Activated naive CD8-positive, alpha-beta T cell treated with anti-CD3 and anti-CD28 coated beads, Interleukin-2, amount 10 ng/mL, durations not matched to agents 7 days and 5 days (primary cell): ENCODE measurements at regions not wholly inside any gene's neighbourhood (a gene's known extent, or its start where the extent isn't known, plus 50 kb on each side); places are given as distances from the start of the nearest gene placed in this dataset.

Experiments
- ATAC-seq: fragments of 150-1000 bp; cut with Tn5 transposase; one replicate; pipeline ENCODE4 v1.10.0; 2021; ENCODE audit warnings: low read depth, moderate library complexity
- POLR2A ChIA-PET: fragments of 350-600 bp; sonication (Branson Sonifier 250); formaldehyde crosslinking; loops from one replicate; lab custom pipeline; 2021; ENCODE audit warnings: antibody characterized with exemption; lab: Charles Lee
- DNase-seq: peaks from one replicate; pipeline ENCODE4 v3.0.0; 2021
- H3K27ac Mint-ChIP-seq: one replicate; pipeline ENCODE4 v1.8.0; 2022; ENCODE audit warnings: mild to moderate bottlenecking, mixed read lengths
- H3K27me3 Mint-ChIP-seq: one replicate; pipeline ENCODE4 v1.8.0; 2022; ENCODE audit warnings: mild to moderate bottlenecking, moderate library complexity, mixed read lengths
- H3K36me3 Mint-ChIP-seq: one replicate; pipeline ENCODE4 v1.8.0; 2021; ENCODE audit warnings: mild to moderate bottlenecking, mixed read lengths
- H3K4me1 Mint-ChIP-seq: one replicate; pipeline ENCODE4 v1.8.0; 2021; ENCODE audit warnings: mixed read lengths
- H3K4me3 Mint-ChIP-seq: one replicate; pipeline ENCODE4 v1.8.0; 2022; ENCODE audit warnings: mild to moderate bottlenecking, moderate library complexity, mixed read lengths
- H3K9me3 Mint-ChIP-seq: one replicate; pipeline ENCODE4 v1.8.0; 2021; ENCODE audit warnings: mixed read lengths

- ATAC-seq = no peak
- no peaks in the 10 kb centered on the region for H3K4me1 Mint-ChIP-seq
- no peak for DNase-seq
- H3K9me3 Mint-ChIP-seq = peaks cover under 1% of the 10 kb centered on the region
- no peaks in the 10 kb centered on the region for H3K27me3 Mint-ChIP-seq
- H3K36me3 Mint-ChIP-seq = no peaks in the 10 kb centered on the region
- POLR2A ChIA-PET = no interaction called here
- H3K27ac Mint-ChIP-seq = no peak overlapping the region
- H3K4me3 Mint-ChIP-seq = no peak overlapping the region
Measured at GRCh38 chr18:78804206-78805030, 175.2 kb upstream of the SALL3 start.

DNA sequence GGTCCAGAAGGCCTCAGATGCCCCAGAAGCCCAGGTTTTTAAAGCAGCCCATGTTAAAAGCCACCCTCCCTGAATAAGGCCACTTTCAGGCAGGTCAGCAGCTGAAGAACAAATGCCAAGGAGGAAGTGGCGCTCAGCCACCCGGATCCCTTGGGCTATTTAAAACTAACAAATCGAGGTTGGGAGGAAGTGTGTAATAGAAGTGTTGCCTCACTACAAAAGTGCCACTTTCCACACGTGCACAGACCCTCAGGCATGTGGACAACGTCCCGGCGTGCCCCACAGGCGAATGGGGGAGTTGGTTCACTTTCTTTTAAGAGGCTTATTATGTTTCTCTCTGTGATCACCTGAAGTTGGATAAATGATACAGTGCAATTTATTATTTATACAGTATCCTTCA, 173.8 kb upstream of the SALL3 start:
- Mint-ChIP-seq H3K27ac (no peak overlapping the region), H3K4me1 (no peaks in the 10 kb centered on the region), H3K27me3 (no peaks in the 10 kb centered on the region), H3K9me3 (peaks cover 7% of the 10 kb centered on the region), H3K4me3 (no peak overlapping the region), H3K36me3 (no peaks in the 10 kb centered on the region)
- ATAC-seq (no peak), DNase-seq (no peak)
- POLR2A ChIA-PET = no interaction called here

GRCh38 chr18:78807668-78808067, 171.9 kb upstream of the SALL3 start:
- Mint-ChIP-seq H3K4me1 (no peaks in the 10 kb centered on the region), H3K4me3 (no peak overlapping the region), H3K9me3 (peaks cover 7% of the 10 kb centered on the region), H3K27ac (no peak overlapping the region), H3K27me3 (no peaks in the 10 kb centered on the region), H3K36me3 (no peaks in the 10 kb centered on the region)
- ATAC-seq = no peak
- POLR2A ChIA-PET = no interaction called here
- DNase-seq = no peak

- no peaks in the 10 kb centered on the region for H3K4me1 Mint-ChIP-seq
- no peak overlapping the region for H3K4me3 Mint-ChIP-seq
- POLR2A ChIA-PET = no interaction called here
- H3K27me3 Mint-ChIP-seq = peaks cover 9% of the 10 kb centered on the region
- no peak overlapping the region for H3K27ac Mint-ChIP-seq
- peaks cover 7% of the 10 kb centered on the region for H3K9me3 Mint-ChIP-seq
- H3K36me3 Mint-ChIP-seq = no peaks in the 10 kb centered on the region
- ATAC-seq = no peak
- no peak for DNase-seq
Measured at GRCh38 chr18:78809845-78810244, 169.8 kb upstream of the SALL3 start.

DNA sequence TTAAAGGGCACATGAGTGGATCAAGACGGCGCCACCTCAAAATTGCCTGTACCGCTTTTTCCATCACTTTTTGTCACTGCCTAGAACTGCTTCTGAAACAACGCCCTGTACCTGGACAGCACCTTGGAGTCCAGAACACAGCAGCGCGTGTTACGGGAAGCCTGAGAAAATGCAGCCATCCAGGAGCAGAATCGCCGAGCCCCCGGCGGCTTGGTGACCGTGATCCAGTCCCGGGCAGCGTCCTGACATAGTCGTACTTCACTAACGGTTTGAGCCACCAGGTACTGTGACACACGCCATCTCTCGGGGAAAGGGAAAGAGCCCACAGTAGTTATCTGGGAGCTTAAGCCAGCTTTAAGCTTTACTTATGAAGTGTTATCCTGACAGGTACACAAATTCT, 168.9 kb upstream of the SALL3 start:
- Mint-ChIP-seq H3K4me3 (no peak overlapping the region), H3K27me3 (peaks cover 14% of the 10 kb centered on the region), H3K9me3 (peaks cover 7% of the 10 kb centered on the region), H3K36me3 (no peaks in the 10 kb centered on the region), H3K4me1 (no peaks in the 10 kb centered on the region), H3K27ac (no peak overlapping the region)
- no peak for DNase-seq
- POLR2A ChIA-PET = no interaction called here
- no peak for ATAC-seq

DNA sequence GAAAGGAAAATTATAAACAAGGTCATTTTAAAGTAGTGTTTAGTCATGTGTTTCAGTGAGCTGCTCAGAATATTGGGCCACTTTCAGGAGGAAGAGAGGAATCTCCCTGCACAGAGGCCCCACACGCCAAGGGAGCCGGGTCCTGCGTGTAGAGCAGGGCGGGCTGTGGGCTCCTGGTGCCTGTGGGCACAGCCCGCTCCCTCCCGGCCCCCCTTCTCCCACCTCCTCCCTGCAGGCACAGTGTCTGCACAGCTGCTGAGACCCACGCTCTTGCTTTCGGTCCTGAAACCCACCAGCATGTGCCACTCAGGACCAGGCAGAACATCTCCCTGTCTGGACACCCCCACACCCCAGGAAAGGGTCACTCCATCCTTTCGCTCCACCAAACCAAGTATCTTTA, 167.6 kb upstream of the SALL3 start:
- H3K36me3 Mint-ChIP-seq = no peaks in the 10 kb centered on the region
- POLR2A ChIA-PET = no interaction called here
- H3K9me3 Mint-ChIP-seq = peaks cover 7% of the 10 kb centered on the region
- ATAC-seq (no peak), DNase-seq (no peak)
- no peak overlapping the region for H3K4me3 Mint-ChIP-seq
- peaks cover 18% of the 10 kb centered on the region for H3K27me3 Mint-ChIP-seq
- no peaks in the 10 kb centered on the region for H3K4me1 Mint-ChIP-seq
- no peak overlapping the region for H3K27ac Mint-ChIP-seq

DNA sequence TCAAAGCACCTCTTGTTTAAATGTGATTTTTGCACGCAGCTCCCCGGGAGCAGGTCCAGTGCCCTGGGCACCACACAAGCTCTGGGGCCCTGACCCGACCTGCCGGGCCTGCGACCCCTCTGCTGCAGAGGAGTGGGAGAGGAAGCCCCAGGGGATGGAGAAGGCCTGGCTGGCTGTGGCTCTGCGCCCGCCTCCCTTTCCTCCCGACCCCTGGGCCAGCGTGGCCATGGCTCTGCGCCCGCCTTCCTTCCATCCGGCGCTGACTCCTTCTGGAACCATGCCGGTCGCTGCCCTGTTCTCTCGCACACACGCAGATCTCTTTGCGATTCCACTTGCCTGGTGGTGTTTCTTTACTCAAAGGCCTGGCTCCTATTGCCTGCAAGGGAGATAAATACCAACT, 166.5 kb upstream of the SALL3 start:
- POLR2A ChIA-PET = no interaction called here
- peaks cover 7% of the 10 kb centered on the region for H3K9me3 Mint-ChIP-seq
- DNase-seq (no peak), ATAC-seq (no peak)
- H3K36me3 Mint-ChIP-seq = no peaks in the 10 kb centered on the region
- H3K4me3 Mint-ChIP-seq = no peak overlapping the region
- no peaks in the 10 kb centered on the region for H3K4me1 Mint-ChIP-seq
- no peak overlapping the region for H3K27ac Mint-ChIP-seq
- peaks cover 18% of the 10 kb centered on the region for H3K27me3 Mint-ChIP-seq

DNA sequence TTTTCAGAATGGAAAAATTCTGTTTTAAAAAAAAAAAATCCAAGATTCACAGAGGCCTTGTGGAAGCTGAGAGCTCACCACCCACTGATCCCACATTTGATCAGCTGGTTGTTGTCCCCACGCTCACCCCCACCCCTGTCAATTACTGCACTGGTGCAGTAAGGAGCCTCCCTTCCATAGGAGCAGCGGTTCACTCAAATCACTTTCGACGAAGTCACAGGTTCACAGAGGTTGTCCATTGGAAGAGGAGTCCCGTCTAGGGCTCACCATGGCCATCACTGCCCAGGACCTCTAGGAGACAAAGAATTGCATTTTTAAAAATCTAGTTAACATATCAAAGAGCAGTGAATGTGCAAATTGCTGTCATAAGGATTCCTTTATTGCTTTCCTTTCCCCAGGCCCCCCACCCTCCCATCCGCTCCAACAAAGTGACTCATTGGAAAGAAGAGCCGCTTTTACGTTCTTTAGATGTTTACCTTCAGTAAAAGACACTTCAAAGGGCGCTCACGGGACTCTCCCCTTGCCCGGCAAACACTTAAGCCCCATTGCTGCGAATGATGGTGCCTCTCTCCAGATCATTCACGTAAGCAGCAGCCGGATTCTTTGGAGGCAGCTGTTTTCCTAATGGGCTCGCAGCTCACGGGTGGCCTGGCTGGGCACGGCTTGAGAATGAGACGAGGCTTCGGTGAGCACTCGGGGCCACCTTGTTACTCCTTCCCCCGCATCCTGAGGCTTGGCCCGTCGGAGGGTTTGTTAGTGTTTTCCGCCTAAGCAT, 165.5 kb upstream of the SALL3 start:
- Mint-ChIP-seq H3K27ac (no peak overlapping the region), H3K4me3 (no peak overlapping the region), H3K4me1 (no peaks in the 10 kb centered on the region), H3K9me3 (peaks cover 7% of the 10 kb centered on the region), H3K27me3 (peaks cover 18% of the 10 kb centered on the region), H3K36me3 (no peaks in the 10 kb centered on the region)
- no peak for ATAC-seq
- POLR2A ChIA-PET = no interaction called here
- no peak for DNase-seq

- no peak overlapping the region for H3K27ac Mint-ChIP-seq
- H3K9me3 Mint-ChIP-seq = peaks cover 3% of the 10 kb centered on the region
- no peaks in the 10 kb centered on the region for H3K36me3 Mint-ChIP-seq
- no peak overlapping the region for H3K4me3 Mint-ChIP-seq
- no peaks in the 10 kb centered on the region for H3K4me1 Mint-ChIP-seq
- ATAC-seq (no peak), DNase-seq (no peak)
- POLR2A ChIA-PET = no interaction called here
- peaks cover 18% of the 10 kb centered on the region for H3K27me3 Mint-ChIP-seq
Measured at GRCh38 chr18:78814766-78815165, 164.9 kb upstream of the SALL3 start.

- Mint-ChIP-seq H3K4me3 (no peak overlapping the region), H3K27me3 (peaks cover 21% of the 10 kb centered on the region), H3K27ac (no peak overlapping the region), H3K36me3 (no peaks in the 10 kb centered on the region), H3K4me1 (no peaks in the 10 kb centered on the region), H3K9me3 (no peaks in the 10 kb centered on the region)
- ATAC-seq (no peak), DNase-seq (no peak)
- POLR2A ChIA-PET = no interaction called here
Measured at GRCh38 chr18:78816114-78816513, 163.5 kb upstream of the SALL3 start.

- no peak overlapping the region for H3K4me3 Mint-ChIP-seq
- POLR2A ChIA-PET = no interaction called here
- no peak overlapping the region for H3K27ac Mint-ChIP-seq
- DNase-seq (no peak), ATAC-seq (no peak)
- no peaks in the 10 kb centered on the region for H3K9me3 Mint-ChIP-seq
- H3K36me3 Mint-ChIP-seq = no peaks in the 10 kb centered on the region
- H3K4me1 Mint-ChIP-seq = no peaks in the 10 kb centered on the region
- peaks cover 21% of the 10 kb centered on the region for H3K27me3 Mint-ChIP-seq
Measured at GRCh38 chr18:78816916-78817315, 162.7 kb upstream of the SALL3 start.

GRCh38 chr18:78818495-78818894, 161.1 kb upstream of the SALL3 start:
- no peaks in the 10 kb centered on the region for H3K4me1 Mint-ChIP-seq
- H3K27me3 Mint-ChIP-seq = peaks cover 25% of the 10 kb centered on the region
- no peak overlapping the region for H3K27ac Mint-ChIP-seq
- no peak for ATAC-seq
- H3K9me3 Mint-ChIP-seq = no peaks in the 10 kb centered on the region
- no peak overlapping the region for H3K4me3 Mint-ChIP-seq
- DNase-seq = no peak
- POLR2A ChIA-PET = no interaction called here
- no peaks in the 10 kb centered on the region for H3K36me3 Mint-ChIP-seq

- Mint-ChIP-seq H3K4me3 (no peak overlapping the region), H3K4me1 (no peaks in the 10 kb centered on the region), H3K36me3 (no peaks in the 10 kb centered on the region), H3K9me3 (no peaks in the 10 kb centered on the region), H3K27me3 (peaks cover 25% of the 10 kb centered on the region), H3K27ac (no peak overlapping the region)
- DNase-seq (no peak), ATAC-seq (no peak)
- POLR2A ChIA-PET = no interaction called here
Measured at GRCh38 chr18:78818961-78819360, 160.7 kb upstream of the SALL3 start.
